Muscle layer of duodenum (tissue), 2 donors: ENCODE measurements at regions not wholly inside any gene's neighbourhood (a gene's known extent, or its start where the extent isn't known, plus 50 kb on each side); places are given as distances from the start of the nearest gene placed in this dataset.

Experiments used
- H3K27ac ChIP-seq: one replicate; pipeline ENCODE4 v1.7.0; 2013; ENCODE audit warnings: mild to moderate bottlenecking, low read length
- H3K27me3 ChIP-seq: one replicate; pipeline ENCODE4 v1.7.0; 2013; ENCODE audit warnings: low read depth, mild to moderate bottlenecking, control low read depth, low read length
- H3K36me3 ChIP-seq, 2 donors: one replicate each; pipeline ENCODE4 v1.7.0; 2013; ENCODE audit warnings: low read length in 2 of 2, control low read depth in 1 of 2, mild to moderate bottlenecking in 1 of 2; ENCODE audit not compliant: insufficient read depth in 2 of 2, control insufficient read depth in 1 of 2
- H3K4me1 ChIP-seq, 2 donors: one replicate each; pipeline ENCODE4 v1.7.0; 2013; ENCODE audit warnings: low read length in 2 of 2, mild to moderate bottlenecking in 2 of 2, control low read depth in 1 of 2, moderate library complexity in 1 of 2; ENCODE audit not compliant: insufficient read depth in 2 of 2, control insufficient read depth in 1 of 2
- H3K4me3 ChIP-seq, 2 donors: one replicate each; pipeline ENCODE4 v1.7.0; 2013; ENCODE audit warnings: low read length in 2 of 2, low read depth in 1 of 2, mild to moderate bottlenecking in 1 of 2
- H3K9me3 ChIP-seq, 2 donors: one replicate each; pipeline ENCODE4 v1.7.0; 2013; ENCODE audit warnings: low read length in 2 of 2, control low read depth in 1 of 2, mild to moderate bottlenecking in 1 of 2; ENCODE audit not compliant: control insufficient read depth in 1 of 2
- donor health status: healthy.

DNA sequence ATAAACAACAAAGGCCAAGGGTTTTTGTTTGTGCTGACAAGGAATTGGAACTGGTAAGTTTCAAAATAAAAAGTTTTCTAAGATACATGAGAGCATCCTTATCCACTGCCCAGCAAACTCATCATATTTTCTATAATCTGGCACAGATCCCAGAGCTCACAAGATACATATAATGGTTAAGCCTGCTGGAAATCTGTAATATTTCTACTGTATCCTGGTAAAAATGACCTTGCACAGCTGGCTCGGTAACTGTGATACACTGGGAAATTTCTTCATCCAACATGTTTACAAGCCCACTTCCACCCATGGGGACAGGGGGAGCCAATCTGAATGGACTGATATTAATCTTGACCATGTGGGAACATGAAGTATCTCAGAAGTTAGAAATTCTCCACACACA, 425.4 kb upstream of the MMADHC start:
- no peak overlapping the region for H3K27ac ChIP-seq
- H3K9me3 ChIP-seq = no peaks in the 10 kb centered on the region
- no peaks in the 10 kb centered on the region for H3K4me1 ChIP-seq
- no peaks in the 10 kb centered on the region for H3K27me3 ChIP-seq
- no peak overlapping the region for H3K4me3 ChIP-seq
- no peaks in the 10 kb centered on the region for H3K36me3 ChIP-seq

DNA sequence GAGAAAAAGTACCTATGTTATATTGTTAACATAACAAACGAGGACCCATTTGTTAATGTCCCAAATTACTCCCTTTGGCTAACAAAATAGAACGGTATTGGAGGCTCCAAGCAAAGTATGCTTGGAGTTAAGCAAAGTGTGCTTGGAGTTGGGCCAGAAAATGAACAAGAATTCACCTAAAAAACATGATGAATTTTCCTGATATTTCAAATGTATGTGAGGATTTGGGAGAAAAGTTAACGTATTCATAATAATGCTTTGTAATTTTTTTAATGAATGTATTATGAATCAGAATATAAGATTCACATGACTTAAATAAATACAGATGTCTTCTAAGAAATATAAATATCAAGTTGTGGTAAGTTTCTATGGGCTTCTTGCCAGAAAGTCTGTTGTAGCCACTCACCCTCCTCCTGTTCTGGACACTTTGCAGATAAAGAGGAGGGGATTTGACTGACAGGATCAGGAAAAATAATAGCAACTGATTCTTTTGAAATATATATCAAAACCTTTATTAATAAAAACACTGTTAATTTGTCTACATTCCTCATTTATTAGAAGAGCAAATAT, 423.7 kb upstream of the MMADHC start:
- Histone ChIP-seq H3K36me3 (no peaks in the 10 kb centered on the region), H3K4me3 (no peak overlapping the region), H3K9me3 (no peaks in the 10 kb centered on the region), H3K27ac (no peak overlapping the region), H3K27me3 (no peaks in the 10 kb centered on the region), H3K4me1 (no peaks in the 10 kb centered on the region)

- H3K36me3 ChIP-seq = no peaks in the 10 kb centered on the region
- no peaks in the 10 kb centered on the region for H3K4me1 ChIP-seq
- H3K27me3 ChIP-seq = no peaks in the 10 kb centered on the region
- H3K9me3 ChIP-seq = no peaks in the 10 kb centered on the region
- no peak overlapping the region for H3K4me3 ChIP-seq
- H3K27ac ChIP-seq = no peak overlapping the region
These were observed 421.3 kb upstream of the MMADHC start for GRCh38 chr2:150008901-150009300.

- Histone ChIP-seq H3K4me1 (no peaks in the 10 kb centered on the region), H3K9me3 (no peaks in the 10 kb centered on the region), H3K27ac (no peak overlapping the region), H3K4me3 (no peak overlapping the region), H3K27me3 (no peaks in the 10 kb centered on the region), H3K36me3 (no peaks in the 10 kb centered on the region)
These were observed 420.3 kb upstream of the MMADHC start for GRCh38 chr2:150007815-150008430.

- H3K9me3 ChIP-seq = no peaks in the 10 kb centered on the region
- no peaks in the 10 kb centered on the region for H3K27me3 ChIP-seq
- no peaks in the 10 kb centered on the region for H3K36me3 ChIP-seq
- H3K4me1 ChIP-seq = no peaks in the 10 kb centered on the region
- H3K27ac ChIP-seq = no peak overlapping the region
- no peak overlapping the region for H3K4me3 ChIP-seq
These were observed 419.0 kb upstream of the MMADHC start for GRCh38 chr2:150006591-150006990.

DNA sequence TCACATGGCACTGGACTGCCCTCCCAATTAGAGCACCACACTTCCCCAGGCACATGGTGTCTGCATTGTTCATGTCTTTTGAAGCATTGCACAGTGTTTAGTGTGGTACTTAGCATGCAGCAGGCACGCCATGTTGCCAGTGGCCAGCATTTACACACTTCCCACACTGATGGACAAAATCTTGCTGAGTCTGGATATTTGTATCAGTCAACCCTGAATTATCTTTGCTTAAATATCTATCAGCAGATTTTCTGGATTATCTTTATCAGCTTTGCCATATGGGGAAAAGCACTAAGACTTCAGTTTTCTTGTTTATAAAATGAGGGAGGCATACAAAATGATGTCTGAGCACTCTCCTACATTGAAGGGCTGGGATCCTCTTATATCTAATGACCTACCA, 416.0 kb upstream of the MMADHC start:
- H3K4me3 ChIP-seq = no peak overlapping the region
- no peak overlapping the region for H3K27ac ChIP-seq
- H3K36me3 ChIP-seq = no peaks in the 10 kb centered on the region
- no peaks in the 10 kb centered on the region for H3K9me3 ChIP-seq
- H3K27me3 ChIP-seq = no peaks in the 10 kb centered on the region
- no peaks in the 10 kb centered on the region for H3K4me1 ChIP-seq

DNA sequence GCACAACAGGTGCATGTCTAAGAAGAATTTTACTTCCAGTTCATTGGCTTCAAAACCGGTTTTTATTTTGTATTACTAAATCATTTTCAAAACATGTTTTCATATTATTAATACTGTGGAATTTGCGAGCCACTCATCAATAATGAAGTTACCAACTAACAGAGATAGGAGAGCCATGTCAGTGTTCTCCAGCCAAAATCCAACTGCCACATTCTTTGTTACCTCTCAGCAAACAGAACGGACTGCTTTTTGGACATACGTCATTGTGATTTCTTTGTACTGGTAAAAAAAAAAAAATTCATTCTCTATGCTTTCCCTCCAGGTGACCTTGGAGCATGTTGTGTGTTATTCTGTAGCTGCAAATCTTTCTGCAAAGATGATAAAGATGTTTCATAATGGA, 414.2 kb upstream of the MMADHC start:
- Histone ChIP-seq H3K4me3 (no peak overlapping the region), H3K9me3 (no peaks in the 10 kb centered on the region)

DNA sequence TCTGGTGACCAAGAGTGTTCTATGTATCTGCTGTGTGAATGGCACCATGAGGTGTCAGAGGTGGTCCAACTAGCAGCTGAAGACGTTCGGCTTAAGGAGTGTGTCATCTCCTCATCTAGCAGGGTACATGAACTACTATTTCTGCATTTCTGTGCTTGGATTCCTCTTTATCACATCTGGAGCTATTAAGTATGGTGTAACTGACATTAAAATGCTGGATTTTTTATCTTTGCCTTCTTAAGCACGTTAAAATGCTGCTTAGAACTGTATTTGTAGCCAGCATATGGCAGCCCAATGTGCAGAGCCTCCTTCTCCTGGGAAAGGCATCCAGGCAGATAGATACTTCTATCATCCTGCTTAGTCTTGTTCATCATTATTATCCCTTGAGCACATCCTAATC, 409.3 kb upstream of the MMADHC start:
- Histone ChIP-seq H3K9me3 (no peaks in the 10 kb centered on the region), H3K4me1 (no peaks in the 10 kb centered on the region), H3K27me3 (no peaks in the 10 kb centered on the region), H3K4me3 (no peak overlapping the region), H3K27ac (no peak overlapping the region), H3K36me3 (no peaks in the 10 kb centered on the region)

More for the DNA sequence above, 414.2 kb upstream of the MMADHC start:
- no peaks in the 10 kb centered on the region for H3K4me1 ChIP-seq
- H3K27ac ChIP-seq = no peak overlapping the region
- H3K36me3 ChIP-seq = no peaks in the 10 kb centered on the region
- no peaks in the 10 kb centered on the region for H3K27me3 ChIP-seq

GRCh38 chr2:149994057-149994728, 406.6 kb upstream of the MMADHC start:
- no peaks in the 10 kb centered on the region for H3K9me3 ChIP-seq
- H3K36me3 ChIP-seq = no peaks in the 10 kb centered on the region
- no peak overlapping the region for H3K27ac ChIP-seq
- no peak overlapping the region for H3K4me3 ChIP-seq
- H3K4me1 ChIP-seq = no peaks in the 10 kb centered on the region
- H3K27me3 ChIP-seq = no peaks in the 10 kb centered on the region

- H3K4me3 ChIP-seq = no peak overlapping the region
- no peaks in the 10 kb centered on the region for H3K36me3 ChIP-seq
- H3K27me3 ChIP-seq = no peaks in the 10 kb centered on the region
- no peaks in the 10 kb centered on the region for H3K4me1 ChIP-seq
- H3K9me3 ChIP-seq = no peaks in the 10 kb centered on the region
- no peak overlapping the region for H3K27ac ChIP-seq
These were observed 405.7 kb upstream of the MMADHC start for GRCh38 chr2:149993316-149993715.

DNA sequence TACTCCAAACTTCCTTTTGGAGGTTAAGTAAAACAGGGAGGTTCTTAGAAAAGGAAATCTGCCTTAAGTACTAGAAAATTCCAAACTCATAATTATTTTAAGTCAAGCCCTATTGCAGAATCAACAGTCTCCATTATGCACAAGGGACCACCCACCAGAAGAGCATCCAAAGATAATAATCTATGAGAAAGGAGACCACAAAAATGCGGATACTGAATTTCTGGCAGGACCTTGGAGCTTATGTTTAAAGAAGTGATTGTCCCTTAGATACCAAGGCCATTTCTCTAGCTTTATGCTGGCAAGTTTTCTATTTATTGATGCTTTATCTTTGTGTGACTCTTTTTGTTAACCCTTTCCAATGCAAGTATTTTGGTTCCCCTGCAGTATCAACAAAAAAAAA, 404.0 kb upstream of the MMADHC start:
- H3K4me1 ChIP-seq = no peaks in the 10 kb centered on the region

GRCh38 chr2:149990965-149991364, 403.4 kb upstream of the MMADHC start:
- H3K36me3 ChIP-seq = no peaks in the 10 kb centered on the region
- no peaks in the 10 kb centered on the region for H3K4me1 ChIP-seq
- H3K27me3 ChIP-seq = no peaks in the 10 kb centered on the region
- no peak overlapping the region for H3K27ac ChIP-seq
- no peak overlapping the region for H3K4me3 ChIP-seq
- no peaks in the 10 kb centered on the region for H3K9me3 ChIP-seq

More for the DNA sequence above, 404.0 kb upstream of the MMADHC start:
- Histone ChIP-seq H3K36me3 (no peaks in the 10 kb centered on the region), H3K9me3 (no peaks in the 10 kb centered on the region), H3K27me3 (no peaks in the 10 kb centered on the region), H3K4me3 (no peak overlapping the region), H3K27ac (no peak overlapping the region)
